Mesothelial cell of epicardium (in vitro differentiated cells): ENCODE measurements at regions not wholly inside any gene's neighbourhood (a gene's known extent, or its start where the extent isn't known, plus 50 kb on each side); places are given as distances from the start of the nearest gene placed in this dataset.

Source experiments
- DNase-seq, 2 experiments: peaks; one replicate each; pipeline ENCODE4 v3.0.0; 2021; ENCODE audit warnings: low spot score in 2 of 2; ENCODE audit not compliant: unreplicated experiment in 2 of 2
- H3K27ac Mint-ChIP-seq: 2 replicates; pipeline ENCODE4 v1.8.0; 2021; ENCODE audit warnings: mixed read lengths
- H3K27me3 Mint-ChIP-seq: 2 replicates; pipeline ENCODE4 v1.8.0; 2021; ENCODE audit warnings: low read depth, mixed read lengths
- H3K36me3 Mint-ChIP-seq: 2 replicates; pipeline ENCODE4 v1.8.0; 2021; ENCODE audit warnings: mixed read lengths
- H3K4me1 Mint-ChIP-seq: 2 replicates; pipeline ENCODE4 v1.8.0; 2021; ENCODE audit warnings: mixed read lengths
- H3K4me3 Mint-ChIP-seq: 2 replicates; pipeline ENCODE4 v1.8.0; 2021; ENCODE audit warnings: mild to moderate bottlenecking, moderate library complexity, mixed read lengths
- H3K9me3 Mint-ChIP-seq: 2 replicates; pipeline ENCODE4 v1.8.0; 2021; ENCODE audit warnings: mixed read lengths
- CTCF ChIP-seq: fragments of 200-600 bp; sonication (generic); IDR thresholded peaks from one replicate; pipeline ENCODE4 v1.5.0; 2021; ENCODE audit warnings: antibody characterized with exemption; ENCODE audit not compliant: unreplicated experiment

GRCh38 chr18:40883271-40883670, 1071.8 kb upstream of the PIK3C3 start:
- H3K27me3 Mint-ChIP-seq: no peaks in the 10 kb centered on the region
- peaks cover 7% of the 10 kb centered on the region for H3K4me1 Mint-ChIP-seq
- H3K9me3 Mint-ChIP-seq: no peaks in the 10 kb centered on the region
- no peak overlapping the region for H3K4me3 Mint-ChIP-seq
- no peaks in the 10 kb centered on the region for H3K36me3 Mint-ChIP-seq
- DNase-seq: no peak
- peak overlapping the region; percentile 48 for H3K27ac Mint-ChIP-seq
- TF ChIP-seq CTCF: no peak

- peaks cover 7% of the 10 kb centered on the region for H3K4me1 Mint-ChIP-seq
- DNase-seq: no peak
- no peaks in the 10 kb centered on the region for H3K9me3 Mint-ChIP-seq
- TF ChIP-seq CTCF: no peak
- no peak overlapping the region for H3K4me3 Mint-ChIP-seq
- H3K36me3 Mint-ChIP-seq: no peaks in the 10 kb centered on the region
- H3K27ac Mint-ChIP-seq: no peak overlapping the region
- H3K27me3 Mint-ChIP-seq: no peaks in the 10 kb centered on the region
Measured at GRCh38 chr18:40882468-40882867, 1072.6 kb upstream of the PIK3C3 start.

- no peak overlapping the region for H3K27ac Mint-ChIP-seq
- no peaks in the 10 kb centered on the region for H3K36me3 Mint-ChIP-seq
- peaks cover 4% of the 10 kb centered on the region for H3K4me1 Mint-ChIP-seq
- DNase-seq: no peak
- no peak for TF ChIP-seq CTCF
- H3K9me3 Mint-ChIP-seq: no peaks in the 10 kb centered on the region
- no peak overlapping the region for H3K4me3 Mint-ChIP-seq
- H3K27me3 Mint-ChIP-seq: no peaks in the 10 kb centered on the region
Measured at GRCh38 chr18:40878371-40878770, 1076.7 kb upstream of the PIK3C3 start.

GRCh38 chr18:40877096-40877495, 1077.9 kb upstream of the PIK3C3 start:
- Mint-ChIP-seq H3K4me3 (no peak overlapping the region), H3K27me3 (no peaks in the 10 kb centered on the region), H3K36me3 (no peaks in the 10 kb centered on the region)

GRCh38 chr18:40875101-40875615, 1079.9 kb upstream of the PIK3C3 start:
- no peak for DNase-seq
- H3K27ac Mint-ChIP-seq: no peak overlapping the region
- peaks cover 2% of the 10 kb centered on the region for H3K4me1 Mint-ChIP-seq
- no peak for TF ChIP-seq CTCF
- no peak overlapping the region for H3K4me3 Mint-ChIP-seq
- H3K27me3 Mint-ChIP-seq: no peaks in the 10 kb centered on the region
- H3K9me3 Mint-ChIP-seq: no peaks in the 10 kb centered on the region
- no peaks in the 10 kb centered on the region for H3K36me3 Mint-ChIP-seq

More at GRCh38 chr18:40877096-40877495, 1077.9 kb upstream of the PIK3C3 start:
- Mint-ChIP-seq H3K27ac (no peak overlapping the region), H3K4me1 (peaks cover 2% of the 10 kb centered on the region), H3K9me3 (no peaks in the 10 kb centered on the region)
- DNase-seq: no peak
- TF ChIP-seq CTCF: no peak

GRCh38 chr18:40874233-40874632, 1080.8 kb upstream of the PIK3C3 start:
- peaks cover 2% of the 10 kb centered on the region for H3K4me1 Mint-ChIP-seq
- no peak overlapping the region for H3K27ac Mint-ChIP-seq
- no peaks in the 10 kb centered on the region for H3K27me3 Mint-ChIP-seq
- TF ChIP-seq CTCF: no peak
- DNase-seq: no peak
- H3K4me3 Mint-ChIP-seq: no peak overlapping the region
- no peaks in the 10 kb centered on the region for H3K36me3 Mint-ChIP-seq
- H3K9me3 Mint-ChIP-seq: no peaks in the 10 kb centered on the region
